Activated CD4-positive, CD25-positive, alpha-beta regulatory T cell treated with anti-CD3 and anti-CD28 coated beads, Interleukin-2, amount 50 U/mL, for 24 hours (primary cell): ENCODE measurements at regions not wholly inside any gene's neighbourhood (a gene's known extent, or its start where the extent isn't known, plus 50 kb on each side); places are given as distances from the start of the nearest gene placed in this dataset.
"Not testable (repeated sequence)": the region's sequence is repeated elsewhere in the genome, so short reads cannot be mapped to it uniquely, and the experiment has no call there.

Experiments used
- ATAC-seq, 2 donors: fragments of 150-1000 bp; cut with Tn5 transposase; one replicate each; pipeline ENCODE4 v1.10.0; 2021; ENCODE audit warnings: mild to moderate bottlenecking in 1 of 2, moderate library complexity in 1 of 2

DNA sequence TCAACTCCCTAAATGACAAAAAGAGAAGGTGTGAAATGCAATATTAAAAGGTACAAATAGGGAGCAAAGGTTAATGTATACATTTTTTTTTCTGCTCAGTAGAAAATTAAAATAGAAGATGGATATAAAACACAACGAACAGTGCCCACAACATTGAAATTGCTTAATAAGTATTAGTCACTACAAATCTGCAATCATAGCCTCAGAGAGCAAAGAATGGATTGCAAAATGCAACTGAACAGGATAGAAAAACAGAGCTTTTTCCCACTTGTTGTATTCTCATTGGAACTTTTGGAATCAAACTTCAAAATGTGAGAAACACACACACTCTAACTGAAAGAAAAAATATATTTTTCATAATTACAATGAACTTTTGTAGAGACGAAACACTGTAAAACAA is 552.2 kb upstream of the NCAM2 start:
- no peak for ATAC-seq

- no peak for ATAC-seq
Measured at GRCh38 chr21:20451046-20451445, 547.2 kb upstream of the NCAM2 start.

DNA sequence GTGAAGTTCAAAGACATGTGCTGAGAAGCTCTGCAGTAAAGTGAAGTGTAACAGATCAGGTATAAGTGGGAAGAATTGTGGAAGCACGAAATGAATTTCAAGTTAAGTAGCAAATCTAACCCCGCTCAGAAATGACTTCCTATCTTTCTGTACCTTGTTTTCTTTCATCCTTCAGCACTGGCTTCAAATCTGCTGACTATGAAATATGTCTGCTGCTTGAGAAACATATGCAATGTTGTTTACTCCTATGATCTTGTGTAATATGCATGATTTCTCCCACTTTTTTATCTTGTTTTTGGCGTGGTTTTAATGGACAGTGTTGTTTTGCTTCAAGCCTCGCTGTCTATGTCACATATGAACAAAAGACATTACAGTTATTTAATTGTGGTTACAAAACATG is 545.3 kb upstream of the NCAM2 start:
- ATAC-seq, result no peak

DNA sequence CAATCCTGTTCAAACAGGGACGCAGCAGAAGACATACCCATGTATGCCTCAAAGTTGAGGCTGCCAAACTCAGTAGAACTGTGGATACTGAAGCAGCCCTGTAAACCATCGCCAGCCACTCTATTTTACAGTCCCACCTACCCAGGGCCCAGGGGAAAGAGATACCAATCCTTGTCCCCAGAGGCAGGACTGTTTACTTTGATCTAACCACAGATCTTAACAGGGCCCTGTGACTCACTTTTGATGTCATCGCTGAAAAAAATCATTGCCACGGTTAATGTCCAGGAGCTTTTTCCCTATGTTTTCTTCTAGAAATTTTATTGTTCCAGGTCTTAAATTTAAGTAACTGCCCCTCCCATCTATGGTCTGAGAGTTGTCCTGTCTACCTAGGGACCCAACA is 538.4 kb upstream of the NCAM2 start:
- ATAC-seq, result no peak

- ATAC-seq, result no peak
Measured at GRCh38 chr21:20463362-20463761, 534.8 kb upstream of the NCAM2 start.

GRCh38 chr21:20469361-20469760 is 528.8 kb upstream of the NCAM2 start:
- no peak for ATAC-seq

- no peak for ATAC-seq
Measured at GRCh38 chr21:20486303-20486702, 511.9 kb upstream of the NCAM2 start.

GRCh38 chr21:20502915-20503314 is 495.3 kb upstream of the NCAM2 start:
- not testable (repeated sequence) for ATAC-seq

DNA sequence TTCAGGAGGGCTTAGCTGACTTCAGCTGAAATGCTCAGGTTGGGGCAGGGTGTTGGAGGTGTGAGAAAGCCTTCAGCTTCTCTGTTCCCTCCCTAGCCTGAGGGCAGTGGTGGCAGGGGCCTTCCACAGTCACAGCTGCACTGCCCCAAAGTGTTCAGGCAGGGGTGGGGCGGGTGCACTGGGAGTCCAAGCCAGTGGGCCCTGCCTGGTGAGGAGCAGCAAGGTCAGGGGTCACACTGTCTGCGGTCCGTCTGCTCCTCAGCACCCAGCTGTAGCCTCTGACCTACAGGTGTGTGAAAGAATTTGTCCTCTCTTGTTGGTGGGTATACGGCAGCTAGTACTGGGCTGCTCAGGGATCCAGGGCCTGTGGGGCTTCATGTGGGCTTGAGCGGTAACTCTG is 490.4 kb upstream of the NCAM2 start:
- no peak for ATAC-seq

DNA sequence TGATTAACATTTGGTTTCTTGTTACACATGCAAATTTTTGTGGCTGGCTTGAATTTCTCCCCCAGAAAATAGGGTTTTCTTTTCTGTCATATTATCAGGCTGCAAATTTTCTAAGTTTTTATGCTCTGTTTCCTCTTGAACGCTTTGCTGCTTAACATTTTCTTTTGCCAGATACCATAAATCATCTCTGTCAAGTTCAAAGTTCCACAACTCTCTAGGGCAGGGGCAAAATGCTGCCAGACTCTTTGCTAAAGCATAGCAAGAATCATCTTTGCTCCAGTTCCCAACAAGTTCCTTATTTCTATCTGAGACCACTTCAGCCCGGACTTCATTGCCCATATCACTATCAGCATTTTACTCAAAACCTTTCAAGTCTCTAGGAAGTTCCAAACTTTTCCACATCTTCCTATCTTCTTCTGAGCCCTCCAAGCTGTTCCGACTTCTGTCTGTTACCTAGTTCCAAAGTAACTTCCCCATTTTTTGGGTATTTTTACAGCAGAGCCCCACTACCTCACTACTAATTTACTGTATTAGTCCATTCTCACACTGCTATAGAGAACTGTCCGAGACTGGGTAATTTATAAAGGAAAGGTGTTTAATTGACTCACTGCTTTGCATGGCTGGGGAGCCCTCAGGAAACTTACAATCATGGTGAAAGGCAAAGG is 486.9 kb upstream of the NCAM2 start:
- ATAC-seq, result no peak

DNA sequence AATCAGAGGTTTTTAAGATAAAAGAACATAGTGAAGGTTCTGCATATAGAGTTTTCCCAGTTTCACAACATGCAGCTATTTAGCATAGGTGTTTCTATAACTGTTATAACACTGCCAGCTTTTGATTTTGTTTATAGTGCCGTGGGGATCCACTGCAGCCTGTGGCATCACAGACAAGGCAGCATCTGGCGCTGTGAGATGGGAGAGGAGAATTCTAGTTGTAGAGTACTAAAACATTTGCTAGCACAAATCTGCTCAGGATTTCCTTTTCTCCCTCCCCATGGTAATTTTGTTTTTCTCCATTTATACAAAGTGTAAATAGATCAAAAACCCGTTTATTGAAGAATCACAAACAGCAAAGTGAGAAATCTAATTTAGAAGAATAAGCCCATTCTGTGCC is 482.8 kb upstream of the NCAM2 start:
- ATAC-seq, result no peak

DNA sequence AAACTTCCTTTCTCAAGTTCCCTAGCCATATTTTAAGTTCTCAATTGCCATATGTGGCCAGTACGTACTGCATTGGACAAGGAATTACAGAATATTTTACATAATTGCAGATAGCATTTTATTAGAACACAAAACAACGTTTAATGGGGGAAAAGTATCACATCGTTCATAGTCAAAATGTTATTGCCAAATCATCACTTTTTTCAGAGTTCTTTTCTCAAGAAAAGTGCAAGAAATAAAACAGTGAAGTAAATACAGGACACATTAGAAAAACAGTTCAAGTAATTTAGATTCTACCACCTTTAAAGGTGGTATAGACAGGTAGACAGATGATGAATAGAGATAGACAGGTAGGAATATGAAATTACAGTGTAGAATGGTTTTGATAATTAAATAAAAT is 479.1 kb upstream of the NCAM2 start:
- no peak for ATAC-seq

DNA sequence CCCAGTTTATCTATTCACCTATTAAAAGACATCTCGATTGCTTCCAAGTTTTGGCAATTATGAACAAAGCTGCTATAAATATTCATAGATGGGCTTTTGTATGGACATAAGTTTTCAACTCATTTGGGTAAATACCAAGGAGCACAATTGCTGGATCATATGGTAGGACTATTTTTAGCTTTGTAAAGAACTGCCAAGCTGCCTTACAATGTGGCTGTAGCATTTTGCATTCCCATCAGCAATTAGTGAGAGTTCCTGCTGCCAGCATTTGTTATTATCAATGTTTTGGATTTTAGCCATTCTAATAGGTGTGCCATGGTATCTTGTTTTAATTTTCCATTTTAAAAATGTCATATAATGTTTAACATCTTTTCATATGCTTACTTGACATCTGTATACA is 475.6 kb upstream of the NCAM2 start:
- ATAC-seq, result no peak

DNA sequence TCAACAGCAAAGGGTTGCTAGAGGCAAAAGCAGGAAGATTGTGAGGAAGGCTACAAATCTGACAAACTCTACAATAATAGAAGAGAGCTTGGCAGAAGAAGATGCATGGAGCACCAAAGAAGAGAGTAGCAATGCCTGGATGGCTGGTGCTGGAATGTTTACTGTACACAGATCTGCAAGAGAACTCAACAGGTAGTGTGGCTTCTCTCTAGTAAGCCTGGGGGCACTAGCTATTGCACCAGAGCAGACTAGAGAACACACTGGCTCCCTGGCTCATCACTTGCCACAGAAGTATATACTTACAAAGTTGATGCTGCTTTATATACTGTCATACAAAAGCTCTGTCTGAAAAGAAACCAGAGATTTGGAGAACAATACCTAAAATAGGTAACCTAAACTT is 475.0 kb upstream of the NCAM2 start:
- ATAC-seq, result no peak

- no peak for ATAC-seq
Measured at GRCh38 chr21:20527731-20528460, 470.3 kb upstream of the NCAM2 start.

GRCh38 chr21:20537130-20537529 is 461.1 kb upstream of the NCAM2 start:
- no peak for ATAC-seq

- no peak for ATAC-seq
Measured at GRCh38 chr21:20538039-20538658, 460.1 kb upstream of the NCAM2 start.

DNA sequence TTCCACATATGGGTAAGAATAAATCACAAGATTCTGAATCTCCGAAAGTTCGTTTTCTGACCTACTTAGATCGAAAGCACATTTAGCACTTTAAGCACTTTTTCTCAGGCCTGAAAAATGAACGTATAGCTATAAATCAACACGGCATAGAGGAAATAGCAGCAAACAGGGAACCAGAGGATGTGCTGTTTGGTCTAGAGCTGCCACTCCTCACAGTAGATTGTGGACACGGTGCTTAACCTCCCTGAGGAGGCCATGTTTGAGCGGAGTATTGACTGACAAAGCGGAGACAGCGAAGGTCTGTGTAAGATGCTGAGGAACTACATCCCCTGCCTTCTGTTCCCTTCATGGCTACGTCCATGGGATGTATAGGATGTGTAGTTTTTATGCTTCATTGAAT is 452.8 kb upstream of the NCAM2 start:
- ATAC-seq, result no peak

GRCh38 chr21:20551939-20552338 is 446.3 kb upstream of the NCAM2 start:
- no peak for ATAC-seq

DNA sequence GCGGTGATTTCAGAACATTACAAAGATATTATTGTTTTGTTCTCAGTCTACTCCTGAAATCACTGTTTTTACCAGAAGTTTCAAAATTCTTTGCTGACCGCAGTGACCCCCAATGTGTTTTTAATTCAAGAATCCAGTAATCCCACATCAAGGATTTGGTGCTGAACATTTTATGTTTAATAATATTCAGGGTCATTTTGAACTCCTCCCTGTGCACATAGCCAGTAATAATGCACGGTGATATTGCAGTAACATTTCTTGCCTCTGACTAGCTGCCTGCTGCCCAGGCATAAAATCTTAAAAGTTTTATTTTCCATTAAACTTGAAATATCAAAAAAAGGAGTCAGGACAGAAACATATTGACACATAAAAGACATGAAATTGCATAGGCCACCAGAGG is 443.4 kb upstream of the NCAM2 start:
- ATAC-seq, result no peak

GRCh38 chr21:20570824-20571232 is 427.4 kb upstream of the NCAM2 start:
- no peak for ATAC-seq

DNA sequence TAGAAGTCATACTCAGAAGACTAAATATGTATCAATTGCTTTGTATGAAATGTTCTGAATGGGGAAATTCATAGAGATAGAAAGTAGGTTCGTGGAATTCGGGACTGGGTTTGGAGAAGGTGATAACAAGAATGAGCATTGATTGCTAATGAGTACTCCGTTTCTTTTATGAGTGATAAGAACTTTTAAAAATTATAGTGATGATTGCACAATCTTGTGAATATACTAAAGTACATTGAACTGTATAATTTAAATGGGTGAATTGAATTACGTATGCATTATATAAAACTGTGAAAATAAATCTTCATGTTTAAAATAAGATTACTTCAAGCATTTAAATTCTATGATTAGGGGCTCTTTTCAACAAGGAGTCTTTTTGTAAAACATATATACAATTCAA is 425.6 kb upstream of the NCAM2 start:
- no peak for ATAC-seq

GRCh38 chr21:20581361-20581760 is 416.8 kb upstream of the NCAM2 start:
- ATAC-seq, result no peak

- no peak for ATAC-seq
Measured at GRCh38 chr21:20591284-20591683, 406.9 kb upstream of the NCAM2 start.
